GM10266 (cell line): ENCODE measurements at regions not wholly inside any gene's neighbourhood (a gene's known extent, or its start where the extent isn't known, plus 50 kb on each side); places are given as distances from the start of the nearest gene placed in this dataset.

ENCODE experiments used
- DNase-seq: peaks from one replicate; pipeline ENCODE4 v3.0.0; 2012; ENCODE audit errors: extremely low spot score
- TF ChIP-seq, protein P1 (sequence below): IDR thresholded peaks from 2 replicates; pipeline ENCODE4 v1.5.1; 2012; ENCODE audit warnings: mild to moderate bottlenecking, low read depth; ENCODE audit not compliant: control insufficient read depth, insufficient read depth; ENCODE audit errors: missing control alignments

DNA sequence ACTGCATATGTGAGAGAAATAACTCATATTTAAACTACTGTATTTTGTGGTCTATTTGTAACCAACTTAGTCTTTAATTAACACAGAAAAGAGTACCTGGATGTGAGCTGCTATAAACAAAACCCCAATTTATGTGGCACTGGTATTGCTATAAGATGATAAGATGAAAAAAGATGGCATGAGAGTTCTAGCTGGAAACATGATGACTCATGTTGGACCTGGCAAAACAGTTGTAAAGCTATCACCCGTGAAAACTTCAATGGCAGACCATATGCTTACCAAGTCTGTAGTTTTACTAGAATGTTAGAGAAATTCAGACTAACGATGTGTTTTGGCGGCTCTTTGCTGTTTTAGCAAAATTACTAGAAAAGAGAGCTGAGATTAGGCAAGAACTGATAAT, 69.6 kb upstream of the PCDH9 start:
- DNase-seq: no peak
- TF ChIP-seq, protein P1, sequence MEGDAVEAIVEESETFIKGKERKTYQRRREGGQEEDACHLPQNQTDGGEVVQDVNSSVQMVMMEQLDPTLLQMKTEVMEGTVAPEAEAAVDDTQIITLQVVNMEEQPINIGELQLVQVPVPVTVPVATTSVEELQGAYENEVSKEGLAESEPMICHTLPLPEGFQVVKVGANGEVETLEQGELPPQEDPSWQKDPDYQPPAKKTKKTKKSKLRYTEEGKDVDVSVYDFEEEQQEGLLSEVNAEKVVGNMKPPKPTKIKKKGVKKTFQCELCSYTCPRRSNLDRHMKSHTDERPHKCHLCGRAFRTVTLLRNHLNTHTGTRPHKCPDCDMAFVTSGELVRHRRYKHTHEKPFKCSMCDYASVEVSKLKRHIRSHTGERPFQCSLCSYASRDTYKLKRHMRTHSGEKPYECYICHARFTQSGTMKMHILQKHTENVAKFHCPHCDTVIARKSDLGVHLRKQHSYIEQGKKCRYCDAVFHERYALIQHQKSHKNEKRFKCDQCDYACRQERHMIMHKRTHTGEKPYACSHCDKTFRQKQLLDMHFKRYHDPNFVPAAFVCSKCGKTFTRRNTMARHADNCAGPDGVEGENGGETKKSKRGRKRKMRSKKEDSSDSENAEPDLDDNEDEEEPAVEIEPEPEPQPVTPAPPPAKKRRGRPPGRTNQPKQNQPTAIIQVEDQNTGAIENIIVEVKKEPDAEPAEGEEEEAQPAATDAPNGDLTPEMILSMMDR: no peak

- no peak for DNase-seq
- TF ChIP-seq, protein P1: no peak
Measured at GRCh38 chr13:67299072-67299635, 69.0 kb upstream of the PCDH9 start.

- no peak for DNase-seq
- TF ChIP-seq, protein P1: no peak
Measured at GRCh38 chr13:67298297-67298696, 68.2 kb upstream of the PCDH9 start.

- TF ChIP-seq, protein P1: no peak
Measured at GRCh38 chr13:67296511-67296910, 66.4 kb upstream of the PCDH9 start.

DNA sequence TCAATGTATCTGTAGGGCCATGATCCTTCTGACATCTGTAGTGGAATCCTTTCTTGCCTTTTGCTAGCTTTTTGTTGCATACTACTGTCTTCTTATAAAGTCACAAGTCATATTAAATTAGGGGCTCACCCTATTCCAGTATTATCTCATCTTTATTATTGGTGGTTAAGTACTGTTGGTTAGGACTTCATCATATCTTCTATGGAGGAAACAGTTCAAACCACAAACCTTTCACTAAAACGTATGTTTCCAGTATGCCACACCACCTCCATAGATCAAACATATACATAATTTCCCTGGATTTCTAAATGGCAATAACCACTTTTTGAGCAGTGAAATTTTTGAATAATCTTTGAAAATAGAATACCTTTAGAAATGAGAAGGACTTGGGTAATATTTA, 62.8 kb upstream of the PCDH9 start:
- DNase-seq: no peak
- TF ChIP-seq, protein P1: no peak

More at GRCh38 chr13:67296511-67296910, 66.4 kb upstream of the PCDH9 start:
- DNase-seq: no peak

- TF ChIP-seq, protein P1: no peak
- no peak for DNase-seq
Measured at GRCh38 chr13:67285611-67286010, 55.5 kb upstream of the PCDH9 start.

- TF ChIP-seq, protein P1: no peak
- no peak for DNase-seq
Measured at GRCh38 chr13:67283637-67284036, 53.5 kb upstream of the PCDH9 start.
